ENCODE measurements at regions not wholly inside any gene's neighbourhood (a gene's known extent, or its start where the extent isn't known, plus 50 kb on each side); places are given as distances from the start of the nearest gene placed in this dataset.
A peak's percentile ranks its signal among the peaks of the same experiment; 100 is the strongest.

DNA sequence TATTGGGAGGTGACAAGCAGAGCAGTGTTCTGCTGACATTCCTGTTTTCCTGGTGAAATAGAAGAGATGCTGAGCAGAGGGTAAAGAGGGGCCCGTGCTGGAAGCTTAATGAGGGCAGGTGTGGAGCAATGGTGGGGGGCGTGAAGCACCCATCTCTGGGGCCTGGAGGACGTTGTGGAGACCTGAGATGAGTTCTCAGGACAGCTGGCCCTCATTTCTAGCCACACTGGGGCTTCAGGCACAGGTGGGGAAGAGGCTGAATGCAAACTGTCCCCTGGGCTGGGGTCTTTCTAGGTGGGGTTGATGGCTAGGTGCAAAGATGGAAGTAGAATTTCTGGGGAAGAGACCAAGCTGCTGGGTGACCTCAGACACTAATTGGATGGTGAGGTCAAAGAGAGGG, 274.2 kb upstream of the TCERG1L start:
- DNase-seq, result no peak

DNA sequence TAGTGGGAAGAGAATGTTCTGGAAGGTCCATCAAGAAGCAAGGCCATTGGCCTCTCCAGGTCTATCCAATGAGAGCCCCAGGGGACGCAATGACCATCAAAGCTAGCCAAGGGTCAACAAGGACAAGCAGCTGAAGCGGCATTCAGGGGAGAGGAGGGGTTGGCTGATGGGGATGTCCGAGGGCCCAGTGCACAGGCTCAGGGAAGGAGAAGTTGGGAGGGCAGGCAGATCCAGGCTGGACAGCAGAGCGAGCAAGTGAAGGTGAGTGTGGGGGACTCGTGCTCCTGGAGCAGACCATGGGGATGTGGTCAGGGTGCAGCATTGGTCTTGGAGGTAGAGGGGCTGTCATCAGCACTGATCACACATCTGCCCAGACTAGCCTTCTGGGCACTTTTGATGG, 275.4 kb upstream of the TCERG1L start:
- no peak for DNase-seq

DNA sequence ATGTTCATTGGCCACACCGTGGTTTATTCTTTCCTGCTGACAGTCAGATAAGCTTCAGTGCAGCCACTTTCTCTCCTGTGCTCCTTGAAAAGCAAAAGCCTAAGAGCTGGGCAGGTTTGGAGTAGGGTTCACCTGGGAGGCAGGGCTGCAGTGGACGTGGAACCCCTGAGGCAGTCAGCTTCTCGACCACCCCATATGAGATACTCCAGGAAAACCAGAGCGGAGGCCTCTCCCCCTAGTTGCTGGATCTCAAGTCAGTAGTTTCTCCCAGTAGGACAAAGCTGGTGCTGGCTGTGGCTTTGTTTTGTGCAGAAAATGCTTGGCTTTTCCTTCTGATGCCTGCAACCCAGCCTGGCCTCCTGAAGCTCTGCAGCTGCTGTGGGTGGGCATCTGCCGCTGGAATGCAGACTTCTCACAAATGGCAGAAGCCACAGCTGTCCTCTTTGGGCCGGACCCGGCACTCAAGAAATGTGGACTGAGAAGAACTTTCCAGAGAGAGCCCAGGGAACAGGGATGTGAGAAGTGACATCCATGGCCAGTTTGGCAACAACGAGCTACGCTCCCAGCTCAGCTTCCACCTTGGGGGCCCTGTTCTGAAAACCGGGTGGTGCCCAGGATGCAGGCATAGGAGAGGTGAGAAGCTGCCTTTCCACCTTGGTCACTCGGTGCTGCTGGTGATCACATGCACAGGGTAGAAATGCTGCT, 276.6 kb upstream of the TCERG1L start:
- DNase-seq, result no peak

DNA sequence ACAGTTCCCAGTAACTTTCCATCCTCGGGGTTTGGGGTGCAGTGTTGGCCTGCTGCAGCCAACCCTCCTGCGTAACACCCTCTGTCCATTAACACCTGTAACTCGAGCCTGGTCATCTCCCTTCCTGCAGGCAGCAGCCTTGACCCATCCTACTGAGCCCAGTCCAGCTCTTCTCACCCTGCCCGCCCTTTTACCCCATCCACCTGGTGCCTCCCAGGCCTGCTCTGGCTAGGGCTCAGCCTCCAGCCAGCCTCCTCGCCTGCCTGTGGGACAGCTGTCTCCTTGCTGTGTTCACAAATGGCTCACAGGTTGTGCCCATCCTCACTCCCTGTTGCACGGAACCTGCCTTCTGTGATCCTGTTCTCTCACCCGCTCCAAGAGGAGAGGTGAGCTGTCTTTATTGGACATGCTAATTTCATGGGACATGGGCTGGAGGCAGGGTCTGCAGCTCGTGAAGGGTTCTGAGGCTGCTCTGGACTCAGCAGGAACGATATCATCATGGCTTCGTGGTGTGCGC, 277.2 kb upstream of the TCERG1L start:
- no peak for DNase-seq

DNA sequence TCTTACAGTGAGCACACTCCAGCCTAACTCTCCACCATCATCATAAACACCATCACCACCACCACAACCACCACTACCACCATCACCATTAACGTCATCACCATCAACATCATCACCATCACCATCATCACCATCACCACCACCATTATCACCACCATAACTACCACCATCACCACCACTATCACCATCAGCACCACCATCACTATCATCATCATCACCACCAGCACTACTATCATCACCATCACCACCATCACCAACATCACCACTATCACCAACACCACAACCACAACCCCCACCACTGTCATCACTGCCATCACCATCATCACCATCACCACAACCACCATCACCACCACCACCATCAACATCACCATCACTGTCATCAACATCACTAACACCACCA, 279.0 kb upstream of the TCERG1L start:
- DNase-seq, result no peak

DNA sequence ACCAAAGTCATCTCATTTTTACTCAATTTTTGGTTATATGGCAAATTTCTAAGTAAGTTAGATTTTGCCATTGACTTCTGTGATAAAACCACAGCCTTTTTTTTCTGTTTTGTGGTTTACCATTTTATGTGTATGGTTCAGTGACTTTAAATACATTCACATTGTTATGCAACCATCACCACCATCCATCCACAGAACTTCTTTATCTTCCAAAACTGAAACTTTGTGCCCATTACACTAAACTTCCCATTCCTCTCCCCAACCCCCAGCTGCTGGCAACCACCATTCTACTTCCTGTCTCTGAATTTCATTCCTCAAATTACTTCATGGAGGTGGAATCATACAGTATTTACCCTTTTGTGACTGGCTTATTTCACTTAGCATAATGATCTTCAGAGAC, 280.4 kb upstream of the TCERG1L start:
- DNase-seq, result no peak

DNA sequence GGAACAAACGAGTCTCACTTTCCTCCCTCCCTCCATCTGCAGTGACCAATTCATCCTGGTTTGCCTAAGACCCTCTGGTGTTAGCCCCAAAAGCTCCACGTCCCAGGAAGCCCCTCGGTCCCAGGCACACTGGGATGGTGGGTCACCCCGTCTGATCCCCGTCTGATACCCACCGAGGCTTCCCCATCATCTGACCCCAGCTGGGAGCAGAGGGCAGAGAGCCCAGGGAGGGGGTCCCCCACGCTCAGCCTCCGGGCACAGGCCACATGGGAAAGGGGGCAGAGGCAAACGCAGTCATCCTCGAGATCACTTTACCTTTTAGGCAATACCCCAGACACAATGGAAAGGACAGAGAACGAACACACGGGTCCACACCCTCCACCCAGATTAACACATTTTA, 291.6 kb upstream of the PPP2R2D start:
- no peak for DNase-seq

DNA sequence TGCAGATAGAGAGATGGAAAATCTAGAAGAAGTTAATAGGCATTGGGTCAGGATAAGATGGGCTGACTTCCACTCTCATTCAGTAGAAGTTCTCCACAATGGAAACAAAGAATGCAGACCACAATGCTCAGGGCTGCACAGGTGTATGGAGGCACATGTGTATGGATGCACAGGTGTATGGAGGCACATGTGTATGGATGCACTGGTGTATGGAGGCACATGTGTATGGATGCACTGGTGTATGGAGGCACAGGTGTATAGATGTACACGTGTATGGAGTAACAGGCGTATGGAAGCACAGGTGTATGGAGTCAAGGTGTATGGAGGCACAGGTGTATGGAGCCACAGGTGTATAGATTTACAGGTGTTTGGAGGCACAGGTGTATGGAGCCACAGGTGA, 285.7 kb upstream of the PPP2R2D start:
- no peak for DNase-seq

DNA sequence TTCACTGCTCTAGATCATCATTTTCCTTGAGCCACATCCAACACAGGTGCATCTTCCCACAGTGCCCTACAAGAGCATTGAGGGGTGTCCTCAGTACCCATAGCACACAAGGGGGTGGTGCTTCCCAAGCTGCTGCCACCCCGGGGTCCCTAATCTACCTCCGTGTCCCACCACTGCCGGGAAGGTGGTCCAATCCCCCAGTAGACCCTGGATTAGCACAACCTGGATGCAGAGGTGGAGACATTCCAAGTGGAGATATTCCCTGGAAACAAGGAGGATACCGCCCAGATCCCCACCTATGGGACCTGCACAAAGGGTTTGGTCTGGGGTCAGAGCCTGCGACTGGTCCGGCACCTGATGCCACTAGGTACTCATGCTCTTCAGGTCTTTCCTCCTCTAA, 284.8 kb upstream of the PPP2R2D start:
- no peak for DNase-seq

DNA sequence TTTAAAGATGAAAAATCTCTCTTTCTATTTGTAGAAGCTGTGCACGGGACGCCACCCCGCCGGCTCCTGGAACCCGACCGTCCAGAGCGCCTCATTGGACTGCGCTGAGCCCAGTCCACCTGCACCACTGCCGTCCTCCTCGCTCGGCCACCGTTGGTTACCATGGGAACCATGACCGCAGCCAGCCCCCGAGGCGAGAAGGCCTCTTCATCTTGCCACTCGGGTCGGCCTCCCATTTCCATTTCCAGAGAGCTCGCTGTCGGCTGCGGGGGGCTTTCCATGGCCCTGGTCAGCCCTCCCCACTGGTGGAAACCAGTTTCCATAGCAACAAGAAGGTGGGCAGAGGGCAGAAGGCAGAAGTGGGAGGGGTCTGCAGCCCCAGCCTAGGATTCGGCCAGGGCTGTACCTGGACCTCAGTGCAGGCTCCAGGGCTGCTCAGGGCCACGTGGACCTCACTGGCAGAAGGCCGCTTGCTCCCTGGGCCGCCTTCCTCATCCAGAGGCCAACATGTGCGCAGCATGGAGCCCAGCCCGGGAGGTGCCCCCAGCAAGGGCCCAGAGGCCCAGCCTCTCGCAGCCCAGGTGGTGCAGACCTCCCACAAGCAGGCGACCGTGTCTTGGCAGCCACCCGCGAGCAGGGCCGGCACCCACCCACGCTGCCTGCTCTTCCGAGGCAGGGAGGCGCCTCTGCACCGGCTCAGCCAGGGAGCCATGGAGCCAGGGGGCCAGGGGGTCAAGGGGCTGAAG, 283.5 kb upstream of the PPP2R2D start:
- DNase-seq, result no peak

DNA sequence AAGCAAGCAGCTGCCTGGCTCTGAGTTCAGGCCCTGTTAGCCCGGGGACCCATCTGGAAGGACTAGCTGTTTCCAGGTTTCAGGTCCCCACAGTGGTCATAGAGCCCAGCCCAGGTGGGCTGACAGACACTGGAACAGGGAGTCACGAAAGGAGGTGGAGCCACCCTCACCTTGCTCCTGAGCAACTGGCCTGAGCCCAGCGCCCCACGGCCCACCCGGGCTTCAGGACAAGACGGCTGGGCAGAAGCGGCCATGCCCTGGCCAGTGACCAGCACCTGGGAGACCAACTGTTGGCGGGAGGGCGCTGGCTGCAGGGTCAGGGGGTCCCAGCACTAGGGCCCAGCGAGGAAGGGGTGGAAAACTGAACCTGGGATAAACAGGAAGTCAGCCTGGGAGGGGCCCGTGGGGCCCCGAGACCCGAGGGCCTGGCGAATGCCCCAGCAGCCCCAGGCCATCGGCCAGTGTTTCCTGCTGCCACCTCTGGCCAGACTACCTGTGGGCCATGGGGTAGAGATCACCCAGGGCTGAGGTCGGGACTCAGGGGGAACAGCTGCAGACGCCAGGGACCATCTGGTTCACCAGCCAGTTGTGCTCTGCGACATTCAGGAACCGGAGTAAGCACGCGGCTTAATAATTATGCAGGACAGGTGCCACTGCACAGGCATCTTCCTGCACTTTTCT, 282.1 kb upstream of the PPP2R2D start:
- no peak for DNase-seq

DNA sequence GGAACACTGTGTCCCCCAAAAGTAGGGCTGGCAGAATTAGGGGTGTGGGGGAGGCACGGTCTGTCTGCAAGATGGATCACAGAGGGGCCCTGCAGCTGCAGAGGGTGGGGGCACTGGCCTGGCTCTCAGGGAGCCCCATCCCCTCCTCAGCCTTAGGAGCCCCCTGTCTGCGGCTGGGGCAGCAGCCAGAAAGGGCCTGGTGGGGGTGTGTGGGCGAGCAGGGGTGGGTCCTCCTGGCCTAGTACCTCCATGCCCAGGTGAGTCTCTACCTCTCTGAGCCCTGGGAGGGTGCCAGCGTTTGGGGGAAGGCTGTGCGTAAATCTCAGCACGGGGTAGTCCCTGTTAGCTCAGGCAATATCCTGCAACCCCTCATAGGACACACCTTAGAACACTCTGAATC, 280.5 kb upstream of the PPP2R2D start:
- no peak for DNase-seq

DNA sequence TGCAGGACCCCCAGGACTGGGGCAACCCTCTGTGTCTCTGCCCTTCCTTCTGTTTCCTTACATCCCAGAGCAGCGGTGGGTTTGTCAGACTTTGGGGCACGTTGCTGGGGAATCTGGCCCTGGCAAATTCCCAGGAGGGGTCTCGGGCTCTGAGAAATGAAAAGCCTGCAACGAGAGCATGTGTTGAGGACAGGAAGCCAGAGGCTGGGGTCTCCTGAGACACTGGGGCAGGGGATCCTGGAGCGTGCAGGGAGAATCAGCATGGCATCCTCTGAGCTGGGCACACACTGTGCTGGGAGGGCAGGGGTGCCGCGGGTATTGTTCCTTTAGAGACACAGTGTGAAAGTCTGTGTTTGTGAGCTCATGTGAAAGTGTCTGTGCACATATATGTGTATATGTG, 279.9 kb upstream of the PPP2R2D start:
- no peak for DNase-seq

DNA sequence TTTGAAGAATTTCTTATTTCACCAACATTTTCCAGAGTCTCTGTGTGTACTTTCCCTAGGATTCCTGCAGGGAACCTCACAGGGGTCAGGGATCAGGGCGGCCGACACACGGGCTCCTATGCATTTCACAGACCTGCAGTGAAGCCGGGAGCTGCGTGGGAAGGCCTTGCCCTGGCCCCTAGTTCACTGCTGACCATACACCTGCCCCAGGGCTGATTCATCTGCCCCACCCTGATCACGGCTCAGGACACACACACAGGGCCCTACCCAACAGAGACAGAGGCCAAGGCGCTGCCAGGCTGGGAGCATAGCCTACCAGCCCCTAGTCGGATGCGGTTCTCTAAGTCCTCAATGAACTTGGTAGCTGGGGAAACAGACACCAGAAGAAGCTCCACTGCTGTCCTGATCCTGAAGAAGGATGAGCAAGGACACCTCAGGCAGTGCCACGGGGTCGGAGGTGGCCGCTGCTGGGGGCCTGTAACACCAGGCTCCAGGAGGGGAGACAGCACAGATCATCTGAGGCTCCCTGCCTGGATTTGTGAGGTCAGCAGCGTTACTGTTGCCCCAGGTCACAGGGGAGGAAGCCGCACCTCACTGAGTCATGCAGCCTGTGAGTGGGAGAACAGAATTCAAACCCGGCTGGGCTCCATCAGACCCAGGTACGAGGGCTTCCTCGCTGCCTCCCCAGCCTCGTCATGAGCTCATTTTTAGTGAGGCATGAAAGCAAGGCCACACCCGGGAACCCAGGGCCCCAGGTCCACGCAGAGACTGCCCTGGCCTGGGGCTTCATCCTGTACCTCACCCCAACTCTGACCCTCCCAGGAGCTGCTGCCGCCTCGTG, 278.8 kb upstream of the PPP2R2D start:
- DNase-seq, result no peak

DNA sequence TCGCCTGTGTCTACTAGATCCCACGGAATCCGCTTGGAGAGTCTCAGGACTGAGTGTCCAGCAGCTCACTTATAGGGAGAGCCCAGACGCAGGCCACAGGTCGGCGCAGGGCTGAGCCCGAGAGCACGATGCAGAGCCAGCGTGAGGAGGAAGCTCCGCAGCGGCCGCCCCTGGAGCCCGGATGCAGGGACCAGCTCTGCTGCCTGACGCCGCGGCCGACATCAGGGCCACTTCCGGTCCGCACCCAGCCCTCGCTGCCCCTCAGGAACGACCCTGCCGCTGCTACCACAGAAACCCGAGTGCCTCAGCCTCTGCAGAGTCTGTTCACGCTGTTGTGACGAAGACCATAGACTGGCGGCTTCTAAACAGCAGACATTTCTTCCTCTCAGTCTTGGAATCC, 275.8 kb upstream of the PPP2R2D start:
- no peak for DNase-seq

DNA sequence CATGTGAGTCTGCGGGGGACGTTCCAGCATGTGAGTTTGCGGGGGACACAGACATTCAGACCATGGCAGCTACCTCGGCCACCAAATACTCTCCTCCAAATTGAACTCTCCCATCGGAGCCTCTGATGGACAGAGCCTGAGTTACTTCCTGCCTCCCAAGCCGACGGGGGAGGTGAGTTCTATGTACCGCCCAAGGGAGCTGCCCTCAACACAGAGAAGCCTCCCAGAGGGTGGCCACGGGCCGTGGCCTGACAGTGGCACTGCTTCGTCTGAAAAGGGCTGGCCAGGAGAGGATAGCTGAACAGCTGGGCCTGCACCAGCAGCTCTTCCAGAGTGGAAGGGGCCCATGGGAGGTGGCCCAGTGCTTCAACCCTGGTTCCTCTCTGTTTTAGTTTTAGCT, 274.5 kb upstream of the PPP2R2D start:
- DNase-seq, result no peak

DNA sequence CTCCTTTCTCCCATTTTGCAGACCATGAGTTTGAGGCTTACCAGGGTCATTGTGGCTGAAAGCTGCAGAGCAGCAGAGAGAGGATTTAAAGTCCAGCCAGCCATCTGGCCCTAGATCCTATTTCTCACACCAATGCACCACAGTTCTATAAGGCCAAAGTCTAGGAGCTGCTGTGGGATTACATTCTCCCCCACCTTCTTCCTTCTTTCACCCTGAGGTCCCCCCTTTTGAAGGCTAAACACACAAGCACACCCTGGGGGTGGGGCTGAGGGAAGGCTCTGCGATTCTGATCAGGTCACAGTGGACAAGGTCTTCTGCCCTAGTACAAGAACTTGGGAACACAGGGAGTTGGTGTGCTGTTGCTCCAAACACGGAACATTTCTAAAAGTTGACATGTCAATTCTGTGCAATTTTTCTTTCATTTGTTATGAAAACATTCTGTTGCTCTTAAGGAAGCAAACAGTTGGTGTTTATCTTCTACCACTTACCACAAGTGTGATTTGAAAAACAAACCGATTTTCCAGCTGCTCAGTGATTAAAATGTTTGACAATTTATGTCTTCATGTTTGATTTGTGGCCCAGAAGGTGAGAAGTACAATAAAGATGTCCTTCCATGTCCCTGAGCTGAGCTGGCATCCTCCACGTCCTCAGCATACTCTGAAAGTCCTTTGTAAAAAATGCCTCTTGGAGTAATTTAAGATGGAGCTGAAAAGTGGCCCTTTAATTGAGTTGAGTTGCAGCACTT, 271.6 kb upstream of the PPP2R2D start:
- no peak for DNase-seq

DNA sequence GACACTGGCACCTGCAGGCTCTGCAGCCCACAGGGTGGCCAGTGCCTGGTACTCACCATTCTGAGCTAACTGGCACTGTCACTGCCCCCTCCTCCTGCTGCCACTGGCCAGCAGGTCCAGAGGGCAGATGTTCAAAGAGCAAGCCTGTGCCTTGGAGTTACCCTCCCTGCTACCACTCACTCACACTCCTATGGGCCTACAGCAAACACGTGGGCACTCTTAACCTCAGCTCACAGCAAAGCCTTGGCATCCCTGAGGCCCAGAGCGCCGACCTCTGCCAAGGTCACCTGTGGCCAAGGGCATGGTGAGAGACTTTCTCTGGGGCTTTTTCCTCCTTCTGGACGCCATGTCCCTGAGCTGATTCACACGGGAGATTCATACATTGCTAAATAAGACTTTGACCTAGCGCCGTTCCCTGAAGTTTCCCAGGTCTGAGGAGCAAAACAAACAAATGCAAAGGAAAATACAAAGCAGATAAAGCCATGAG, 270.0 kb upstream of the PPP2R2D start:
- DNase-seq, result no peak

DNA sequence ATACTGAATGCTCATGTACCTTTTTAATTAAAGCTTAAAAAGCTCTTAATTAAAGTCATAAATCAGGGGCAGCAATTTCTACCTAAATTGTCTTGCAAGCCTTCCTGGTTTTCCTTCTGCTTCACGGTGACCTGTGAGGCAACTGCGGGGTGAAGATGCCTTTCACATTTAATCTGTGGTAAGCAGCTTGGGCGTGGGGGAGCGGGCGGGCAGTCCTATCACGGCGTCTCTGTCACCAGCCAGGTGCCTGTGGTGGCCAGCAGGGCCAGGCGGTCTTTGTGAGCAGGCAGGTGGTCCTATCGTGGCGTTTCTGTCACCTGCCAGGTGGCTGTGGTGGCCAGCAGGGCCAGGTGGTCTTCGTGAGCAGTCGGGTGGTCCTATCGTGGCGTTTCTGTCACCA, 269.2 kb upstream of the PPP2R2D start:
- DNase-seq, result no peak

DNA sequence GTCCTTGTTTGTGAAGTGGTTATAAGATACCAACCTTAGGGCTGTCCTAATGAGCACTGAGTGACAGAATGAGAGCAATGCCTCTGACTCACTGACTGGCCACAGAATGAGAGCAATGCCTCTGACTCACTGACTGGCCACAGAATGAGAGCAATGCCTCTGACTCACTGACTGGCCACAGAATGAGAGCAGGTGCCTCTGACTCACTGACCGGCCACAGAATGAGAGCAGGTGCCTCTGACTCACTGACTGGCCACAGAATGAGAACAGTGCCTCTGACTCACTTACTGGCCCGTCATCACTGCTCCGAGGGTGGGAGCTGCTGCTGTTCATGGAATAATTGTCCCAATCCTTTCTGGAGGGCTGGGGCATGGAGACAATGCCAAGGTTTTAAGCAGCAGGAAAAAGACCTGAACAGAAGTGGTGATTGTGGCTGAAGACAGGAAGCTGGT, 265.2 kb upstream of the PPP2R2D start:
- peak; percentile 41 for DNase-seq

DNA sequence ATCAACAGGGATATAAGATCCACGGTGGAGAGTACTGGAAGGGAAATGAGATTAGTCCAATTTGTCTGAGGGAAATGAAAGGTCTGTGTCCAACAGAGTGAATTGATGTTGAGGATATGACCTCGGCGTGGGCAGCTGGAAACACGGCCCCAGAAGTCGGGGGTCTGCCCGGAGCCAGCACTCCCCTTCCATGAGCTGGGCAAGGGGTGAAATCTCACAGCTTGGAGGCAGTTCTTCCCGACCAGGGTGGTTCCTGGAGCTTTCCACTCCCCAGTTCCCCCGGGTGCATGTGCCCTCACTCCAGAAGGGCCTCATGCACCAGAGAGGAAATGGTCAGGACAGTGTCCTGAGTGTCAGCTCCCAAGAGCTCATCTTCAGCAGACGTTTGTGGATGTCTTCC, 264.7 kb upstream of the PPP2R2D start:
- no peak for DNase-seq

Measured in NK-92 treated with Interleukin-12 subunit alpha and Interleukin-12 subunit beta, amount 100 ng/mL, for 24 hours (cell line).